ENCODE measurements at regions not wholly inside any gene's neighbourhood (a gene's known extent, or its start where the extent isn't known, plus 50 kb on each side); places are given as distances from the start of the nearest gene placed in this dataset.

DNA sequence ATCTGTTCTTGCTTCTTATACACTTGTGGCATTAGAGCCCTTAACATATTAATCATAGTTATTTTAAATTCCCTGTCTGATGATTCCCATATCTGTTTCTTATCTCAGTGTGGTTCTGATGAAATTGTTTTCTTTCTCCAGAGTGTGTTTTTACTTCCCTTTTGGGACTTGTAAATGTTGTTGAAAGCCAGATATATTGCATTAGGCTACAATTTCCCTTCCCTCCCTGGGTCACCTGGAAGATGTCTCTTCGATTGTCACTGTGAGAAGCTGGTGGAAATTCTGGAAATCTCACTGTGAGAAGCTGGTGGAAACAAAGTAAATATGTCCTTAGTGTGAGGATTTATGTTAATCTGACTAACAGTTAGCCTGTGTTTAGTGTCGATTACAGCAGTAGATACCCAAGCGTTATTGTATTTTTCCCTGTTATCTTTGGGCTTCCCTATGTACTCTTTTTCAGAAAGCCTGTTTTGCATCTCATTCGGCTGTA, 717.3 kb downstream of the TRHDE start:
- Histone ChIP-seq H4K5ac (ENCODE audit: insufficient read length, low read depth, low read length) (no peak overlapping the region), H2BK5ac (ENCODE audit: low read depth, low read length) (no peak overlapping the region), H3K18ac (ENCODE audit: extremely low read depth, low read length) (no peak overlapping the region), H3K23ac (ENCODE audit: insufficient read length) (no peak overlapping the region), H2BK12ac (ENCODE audit: low read depth, low read length) (no peak overlapping the region), H2BK15ac (ENCODE audit: low read length) (no peak overlapping the region), H3K4me1 (replicated peaks in 1 of 4; ENCODE audit: control insufficient read depth in 3 of 4, insufficient read depth in 4 of 4, low read length in 3 of 4) (no peaks in the 10 kb centered on the region), H3K27ac (ENCODE audit: low read depth, low read length) (no peak overlapping the region), H4K91ac (replicated peaks; ENCODE audit: insufficient read length, low read length) (no peak overlapping the region), H3K9ac (replicated peaks in 1 of 4; ENCODE audit: extremely low read depth in 1 of 4, low read depth in 3 of 4, low read length in 3 of 4) (no peak overlapping the region), H2BK120ac (replicated peaks; ENCODE audit: low read depth, low read length) (no peak overlapping the region), H4K20me1 (replicated peaks in 1 of 2; ENCODE audit: control insufficient read depth in 1 of 2, insufficient read depth in 2 of 2, low read length in 2 of 2) (no peaks in the 10 kb centered on the region), H3K56ac (replicated peaks; ENCODE audit: insufficient read length, low read depth, low read length) (no peak overlapping the region), H3K9me3 (ENCODE audit: insufficient read depth in 2 of 2, low read depth in 1 of 2, low read length in 1 of 2) (no peaks in the 10 kb centered on the region), H3K4me2 (ENCODE audit: insufficient read depth in 1 of 2, low read depth in 2 of 2, low read length in 2 of 2) (no peak overlapping the region), H2AFZ (ENCODE audit: low read length) (no peak overlapping the region), H3K14ac (ENCODE audit: insufficient read length) (no peak overlapping the region), H2AK5ac (ENCODE audit: low read depth, low read length) (no peak overlapping the region), H3K4ac (replicated peaks; ENCODE audit: insufficient read length, low read depth, low read length) (no peak overlapping the region), H2BK20ac (ENCODE audit: low read length) (no peak overlapping the region), H3K27me3 (replicated peaks in 1 of 4; ENCODE audit: control insufficient read depth in 3 of 4, extremely low read depth in 1 of 4, insufficient read depth in 3 of 4, low read length in 3 of 4) (no peaks in the 10 kb centered on the region), H3K23me2 (ENCODE audit: low read depth, low read length) (no peaks in the 10 kb centered on the region), H3K4me3 (ENCODE audit: extremely low read depth in 1 of 4, insufficient read depth in 2 of 4, low read depth in 3 of 4, low read length in 4 of 4) (no peak overlapping the region), H3K36me3 (ENCODE audit: control insufficient read depth in 2 of 4, insufficient read depth in 4 of 4, low read length in 3 of 4) (no peaks in the 10 kb centered on the region), H3K79me2 (ENCODE audit: control insufficient read depth in 1 of 2, insufficient read depth in 2 of 2, low read length in 2 of 2) (no peaks in the 10 kb centered on the region), H3K79me1 (ENCODE audit: low read depth, low read length) (no peaks in the 10 kb centered on the region), H4K8ac (ENCODE audit: extremely low read depth, insufficient read depth, low read length) (no peak overlapping the region)
- POLR2A ChIA-PET (ENCODE audit: partially characterized antibody): no interaction called here
- DNase-seq (ENCODE audit: low read depth in 1 of 2, low spot score in 2 of 2): no peak
- FAIRE-seq: no peak
- CTCF ChIA-PET (ENCODE audit: partially characterized antibody): no interaction called here
- WGBS, 2 experiments (ENCODE audit: extremely low coverage in 1 of 2, insufficient coverage in 1 of 2, insufficient read length in 1 of 2, insufficient replicate concordance in 2 of 2, low coverage in 1 of 2, low lambda C conversion rate in 2 of 2, missing lambda C conversion rate in 1 of 2): 92% methylated on average over 4 of the region's 4 CpGs; no CpG with 5 or more reads in 1 of the 2 experiments
- no peak for TF ChIP-seq HDAC2 (IDR thresholded peaks at IDR 0.05; ENCODE audit: borderline replicate concordance in 1 of 2, low read depth in 2 of 2, low read length in 2 of 2)
- TF ChIP-seq TCF12 (IDR thresholded peaks at IDR 0.05; ENCODE audit: low read depth, low read length): no peak
- no peak for TF ChIP-seq SP4 (IDR thresholded peaks at IDR 0.05; ENCODE audit: low read length)
- TF ChIP-seq SIN3A (conservative IDR thresholded peaks at IDR 0.05 in 1 of 2, IDR thresholded peaks at IDR 0.05 in 1 of 2; ENCODE audit: low read depth in 1 of 2, low read length in 2 of 2): no peak
- TF ChIP-seq SRF (IDR thresholded peaks at IDR 0.05; ENCODE audit: low read depth, low read length): no peak
- TF ChIP-seq SIRT6 (IDR thresholded peaks at IDR 0.05; ENCODE audit: low read length): no peak
- TF ChIP-seq GABPA (IDR thresholded peaks at IDR 0.05; ENCODE audit: borderline replicate concordance, insufficient read depth, low read length): no peak
- TF ChIP-seq TAF1 (IDR thresholded peaks at IDR 0.05; ENCODE audit: low read depth, low read length): no peak
- TF ChIP-seq BCL11A (IDR thresholded peaks at IDR 0.05; ENCODE audit: low read depth in 2 of 2, low read length in 2 of 2): no peak
- no peak for TF ChIP-seq TAF7 (optimal IDR thresholded peaks at IDR 0.05; ENCODE audit: borderline replicate concordance, low read depth, low read length)
- TF ChIP-seq ZNF274 (IDR thresholded peaks at IDR 0.05; ENCODE audit: borderline replicate concordance, extremely low read depth, low read length): no peak
- no peak for TF ChIP-seq JUND (IDR thresholded peaks at IDR 0.05; ENCODE audit: low read length)
- TF ChIP-seq, protein P1, sequence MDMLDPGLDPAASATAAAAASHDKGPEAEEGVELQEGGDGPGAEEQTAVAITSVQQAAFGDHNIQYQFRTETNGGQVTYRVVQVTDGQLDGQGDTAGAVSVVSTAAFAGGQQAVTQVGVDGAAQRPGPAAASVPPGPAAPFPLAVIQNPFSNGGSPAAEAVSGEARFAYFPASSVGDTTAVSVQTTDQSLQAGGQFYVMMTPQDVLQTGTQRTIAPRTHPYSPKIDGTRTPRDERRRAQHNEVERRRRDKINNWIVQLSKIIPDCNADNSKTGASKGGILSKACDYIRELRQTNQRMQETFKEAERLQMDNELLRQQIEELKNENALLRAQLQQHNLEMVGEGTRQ (IDR thresholded peaks at IDR 0.05; ENCODE audit: low read length): no peak
- no peak for TF ChIP-seq NRF1 (IDR thresholded peaks at IDR 0.05; ENCODE audit: low read depth, low read length)

All from H1 (cell line).